ENCODE measurements at regions not wholly inside any gene's neighbourhood (a gene's known extent, or its start where the extent isn't known, plus 50 kb on each side); places are given as distances from the start of the nearest gene placed in this dataset.

GRCh38 chr4:54482529-54483200 is 175.1 kb upstream of the KIT start:
- H3K4me1 ChIP-seq, result no peaks in the 10 kb centered on the region
- TF ChIP-seq POLR2AphosphoS5 (IDR thresholded peaks at IDR 0.05; ENCODE audit: insufficient read depth in 1 of 2, low read depth in 1 of 2) (no peak), POLR2A (IDR thresholded peaks at IDR 0.05) (no peak), CTCF (IDR thresholded peaks at IDR 0.05) (no peak)

DNA sequence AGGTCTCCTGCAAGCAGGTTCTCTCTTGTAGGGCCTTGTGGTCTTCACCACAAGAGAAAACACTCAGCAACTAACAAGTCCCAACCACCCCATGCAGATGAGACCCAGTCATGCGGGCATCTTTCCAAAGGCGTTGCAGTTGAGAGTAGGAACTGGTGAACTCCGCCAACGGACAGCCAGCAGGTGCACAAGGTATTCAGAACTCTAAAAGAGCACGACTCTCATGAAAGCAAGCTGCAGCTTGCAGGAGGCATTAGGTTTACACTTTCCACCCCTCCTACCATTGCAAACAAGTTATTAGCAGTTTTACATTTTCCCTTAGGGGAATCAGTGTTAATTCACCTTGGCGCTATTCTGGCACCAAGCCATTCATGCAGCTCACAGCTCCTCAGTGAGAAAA is 173.4 kb upstream of the KIT start:
- intact Hi-C loops (cut with DNase I), result no loop called here
- Histone ChIP-seq H3K9me3 (no peaks in the 10 kb centered on the region), H3K27me3 (no peaks in the 10 kb centered on the region), H3K4me3 (no peak overlapping the region), H3K27ac (no peak overlapping the region), H3K36me3 (no peaks in the 10 kb centered on the region), H3K4me1 (no peaks in the 10 kb centered on the region)
- TF ChIP-seq POLR2AphosphoS5 (IDR thresholded peaks at IDR 0.05; ENCODE audit: insufficient read depth in 1 of 2, low read depth in 1 of 2), result no peak
- TF ChIP-seq CTCF (IDR thresholded peaks at IDR 0.05), result no peak
- TF ChIP-seq POLR2A (IDR thresholded peaks at IDR 0.05), result no peak
- no peak for DNase-seq (ENCODE audit: extremely low spot score in 2 of 2)

More at GRCh38 chr4:54482529-54483200, 175.1 kb upstream of the KIT start:
- H3K27me3 ChIP-seq, result no peaks in the 10 kb centered on the region
- H3K9me3 ChIP-seq, result no peaks in the 10 kb centered on the region
- intact Hi-C loops (cut with DNase I), result no loop called here
- no peak overlapping the region for H3K4me3 ChIP-seq
- H3K36me3 ChIP-seq, result no peaks in the 10 kb centered on the region
- DNase-seq (ENCODE audit: extremely low spot score in 2 of 2), result no peak
- H3K27ac ChIP-seq, result no peak overlapping the region

- Histone ChIP-seq H3K27me3 (no peaks in the 10 kb centered on the region), H3K36me3 (no peaks in the 10 kb centered on the region), H3K9me3 (no peaks in the 10 kb centered on the region), H3K4me3 (no peak overlapping the region), H3K4me1 (no peaks in the 10 kb centered on the region), H3K27ac (no peak overlapping the region)
- no peak for TF ChIP-seq POLR2AphosphoS5 (IDR thresholded peaks at IDR 0.05; ENCODE audit: insufficient read depth in 1 of 2, low read depth in 1 of 2)
- TF ChIP-seq POLR2A (IDR thresholded peaks at IDR 0.05), result no peak
- no peak for TF ChIP-seq CTCF (IDR thresholded peaks at IDR 0.05)
- intact Hi-C loops (cut with DNase I), result no loop called here
- no peak for DNase-seq (ENCODE audit: extremely low spot score in 2 of 2)
Observed at GRCh38 chr4:54487491-54487890, 170.3 kb upstream of the KIT start.

GRCh38 chr4:54493862-54494261 is 163.9 kb upstream of the KIT start:
- Histone ChIP-seq H3K27ac (no peak overlapping the region), H3K4me1 (no peaks in the 10 kb centered on the region), H3K4me3 (no peak overlapping the region), H3K27me3 (no peaks in the 10 kb centered on the region), H3K9me3 (no peaks in the 10 kb centered on the region), H3K36me3 (no peaks in the 10 kb centered on the region)
- no peak for DNase-seq (ENCODE audit: extremely low spot score in 2 of 2)
- intact Hi-C loops (cut with DNase I), result no loop called here
- TF ChIP-seq POLR2A (IDR thresholded peaks at IDR 0.05) (no peak), POLR2AphosphoS5 (IDR thresholded peaks at IDR 0.05; ENCODE audit: insufficient read depth in 1 of 2, low read depth in 1 of 2) (no peak), CTCF (IDR thresholded peaks at IDR 0.05) (no peak)

DNA sequence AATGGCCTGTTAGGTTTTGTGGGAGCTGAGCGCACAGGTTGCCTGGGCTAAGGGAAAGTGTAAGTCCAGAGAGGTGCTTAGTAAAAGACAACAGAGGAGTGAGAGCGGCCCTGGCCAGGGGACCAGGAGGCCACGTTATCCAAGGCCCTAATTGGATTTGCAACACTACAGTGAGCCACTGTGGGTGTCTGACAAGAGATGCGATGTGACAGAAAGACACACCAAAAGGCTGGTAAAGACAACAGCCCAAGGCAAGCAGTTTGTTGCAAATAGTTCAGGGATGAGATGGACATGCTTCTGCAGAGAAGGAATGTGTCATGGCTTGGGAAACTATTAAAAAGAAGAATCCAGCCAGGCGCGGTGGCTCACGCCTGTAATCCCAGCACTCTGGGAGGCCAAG is 162.7 kb upstream of the KIT start:
- Histone ChIP-seq H3K27me3 (no peaks in the 10 kb centered on the region), H3K27ac (no peak overlapping the region), H3K9me3 (no peaks in the 10 kb centered on the region), H3K4me3 (no peak overlapping the region), H3K36me3 (no peaks in the 10 kb centered on the region), H3K4me1 (peaks cover 7% of the 10 kb centered on the region)
- intact Hi-C loops (cut with DNase I), result no loop called here
- no peak for DNase-seq (ENCODE audit: extremely low spot score in 2 of 2)
- TF ChIP-seq CTCF (IDR thresholded peaks at IDR 0.05) (no peak), POLR2AphosphoS5 (IDR thresholded peaks at IDR 0.05; ENCODE audit: insufficient read depth in 1 of 2, low read depth in 1 of 2) (no peak), POLR2A (IDR thresholded peaks at IDR 0.05) (no peak)
